Bronchial epithelial cell (primary cell): ENCODE measurements at regions not wholly inside any gene's neighbourhood (a gene's known extent, or its start where the extent isn't known, plus 50 kb on each side); places are given as distances from the start of the nearest gene placed in this dataset.

ENCODE experiments used
- DNase-seq: peaks from one replicate; pipeline ENCODE4 v3.0.0-alpha.2; 2010; ENCODE audit warnings: low read depth
- FAIRE-seq: peaks from 2 replicates; lab custom pipeline; 2011; peaks lifted over from hg19 to GRCh38; lab: Jason Lieb, UNC
- H3K27me3 ChIP-seq: 2 replicates; pipeline ENCODE4 v1.5.1; 2011; ENCODE audit warnings: low read length; ENCODE audit not compliant: control insufficient read depth, insufficient read depth
- H3K36me3 ChIP-seq: 2 replicates; pipeline ENCODE4 v1.5.1; 2011; ENCODE audit warnings: low read length; ENCODE audit not compliant: control insufficient read depth, insufficient read depth
- H3K4me3 ChIP-seq: 2 replicates; pipeline ENCODE4 v1.5.1; 2011; ENCODE audit warnings: mild to moderate bottlenecking, low read depth, low read length, control low read depth
- TF ChIP-seq, protein P1 (sequence below): IDR thresholded peaks from 2 replicates; pipeline ENCODE4 v1.5.1; 2011; ENCODE audit warnings: mild to moderate bottlenecking, moderate library complexity, low read length, control low read depth, inconsistent platforms; ENCODE audit not compliant: insufficient read depth, severe bottlenecking

- Histone ChIP-seq H3K36me3 (no peaks in the 10 kb centered on the region), H3K4me3 (no peak overlapping the region), H3K27me3 (no peaks in the 10 kb centered on the region)
- TF ChIP-seq, protein P1, sequence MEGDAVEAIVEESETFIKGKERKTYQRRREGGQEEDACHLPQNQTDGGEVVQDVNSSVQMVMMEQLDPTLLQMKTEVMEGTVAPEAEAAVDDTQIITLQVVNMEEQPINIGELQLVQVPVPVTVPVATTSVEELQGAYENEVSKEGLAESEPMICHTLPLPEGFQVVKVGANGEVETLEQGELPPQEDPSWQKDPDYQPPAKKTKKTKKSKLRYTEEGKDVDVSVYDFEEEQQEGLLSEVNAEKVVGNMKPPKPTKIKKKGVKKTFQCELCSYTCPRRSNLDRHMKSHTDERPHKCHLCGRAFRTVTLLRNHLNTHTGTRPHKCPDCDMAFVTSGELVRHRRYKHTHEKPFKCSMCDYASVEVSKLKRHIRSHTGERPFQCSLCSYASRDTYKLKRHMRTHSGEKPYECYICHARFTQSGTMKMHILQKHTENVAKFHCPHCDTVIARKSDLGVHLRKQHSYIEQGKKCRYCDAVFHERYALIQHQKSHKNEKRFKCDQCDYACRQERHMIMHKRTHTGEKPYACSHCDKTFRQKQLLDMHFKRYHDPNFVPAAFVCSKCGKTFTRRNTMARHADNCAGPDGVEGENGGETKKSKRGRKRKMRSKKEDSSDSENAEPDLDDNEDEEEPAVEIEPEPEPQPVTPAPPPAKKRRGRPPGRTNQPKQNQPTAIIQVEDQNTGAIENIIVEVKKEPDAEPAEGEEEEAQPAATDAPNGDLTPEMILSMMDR = no peak
- DNase-seq = peak; percentile 98
- no peak for FAIRE-seq
These were observed 99.5 kb upstream of the CTSO start for GRCh38 chr4:156053174-156053573.

DNA sequence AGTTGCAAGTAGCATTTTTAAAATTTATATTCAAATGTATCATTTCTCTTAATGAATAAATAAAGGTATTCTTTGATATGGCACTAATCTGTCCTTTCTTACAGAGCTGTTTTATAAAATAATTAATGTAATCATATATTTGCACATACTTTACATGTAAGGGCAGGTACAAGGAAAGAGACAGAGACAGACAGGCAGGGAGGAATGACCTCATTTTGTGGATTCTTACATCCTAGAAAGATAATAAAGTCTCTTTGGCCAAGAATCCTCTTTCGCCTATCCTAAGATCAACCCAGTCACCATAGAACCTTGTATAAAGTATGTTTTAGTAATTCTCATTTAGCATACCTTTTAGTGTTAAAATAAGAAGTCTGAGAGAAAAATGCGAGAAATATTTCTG, 98.5 kb upstream of the CTSO start:
- TF ChIP-seq, protein P1 = no peak
- Histone ChIP-seq H3K4me3 (no peak overlapping the region), H3K27me3 (no peaks in the 10 kb centered on the region), H3K36me3 (no peaks in the 10 kb centered on the region)
- peak; percentile 89 for DNase-seq
- no peak for FAIRE-seq

DNA sequence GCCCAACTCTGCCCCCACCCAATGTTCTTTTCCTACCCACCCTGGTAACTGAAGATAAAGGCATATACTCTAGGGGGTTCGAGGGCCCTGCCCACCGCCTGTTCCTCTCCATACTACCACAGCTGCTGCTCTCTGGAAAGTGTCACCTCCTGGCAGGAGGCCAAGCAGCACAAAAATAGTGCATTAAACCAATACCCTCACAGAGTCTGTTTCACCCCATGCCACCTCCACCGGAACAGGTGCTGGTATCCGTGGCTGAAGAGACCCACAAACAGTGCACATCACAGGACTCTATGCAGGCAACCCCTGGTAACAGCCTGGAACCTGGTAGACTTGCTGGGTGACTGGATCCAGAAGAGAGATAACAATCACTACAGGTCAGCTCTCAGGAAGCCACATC, 85.1 kb upstream of the CTSO start:
- FAIRE-seq = no peak
- TF ChIP-seq, protein P1 = no peak

DNA sequence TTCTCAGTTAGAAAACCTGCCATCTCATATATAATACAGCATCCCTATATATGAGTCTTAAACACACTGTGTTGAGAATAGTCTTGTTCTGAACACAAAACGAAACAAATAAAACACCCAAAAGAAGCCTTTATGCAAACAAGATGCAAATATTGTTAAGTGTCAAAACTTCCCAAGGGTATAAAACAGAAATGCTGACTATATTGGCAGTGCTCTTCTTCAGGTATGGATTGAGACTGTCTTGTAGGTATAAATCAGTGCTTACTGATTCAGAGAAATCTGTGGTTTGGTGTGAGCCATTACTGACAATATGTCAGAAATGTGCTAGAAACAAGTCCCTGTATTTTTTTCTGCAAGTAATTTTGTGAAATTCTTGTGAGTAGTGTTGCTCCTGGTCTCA, 82.8 kb upstream of the CTSO start:
- Histone ChIP-seq H3K4me3 (no peak overlapping the region), H3K36me3 (no peaks in the 10 kb centered on the region), H3K27me3 (no peaks in the 10 kb centered on the region)
- DNase-seq = no peak
- TF ChIP-seq, protein P1 = no peak
- FAIRE-seq = no peak

More for the DNA sequence above, 85.1 kb upstream of the CTSO start:
- no peaks in the 10 kb centered on the region for H3K36me3 ChIP-seq
- DNase-seq = no peak
- no peak overlapping the region for H3K4me3 ChIP-seq
- H3K27me3 ChIP-seq = no peaks in the 10 kb centered on the region

- TF ChIP-seq, protein P1 = no peak
- DNase-seq (no peak), FAIRE-seq (no peak)
- Histone ChIP-seq H3K27me3 (no peaks in the 10 kb centered on the region), H3K36me3 (no peaks in the 10 kb centered on the region), H3K4me3 (no peak overlapping the region)
These were observed 76.0 kb upstream of the CTSO start for GRCh38 chr4:156029691-156030090.

DNA sequence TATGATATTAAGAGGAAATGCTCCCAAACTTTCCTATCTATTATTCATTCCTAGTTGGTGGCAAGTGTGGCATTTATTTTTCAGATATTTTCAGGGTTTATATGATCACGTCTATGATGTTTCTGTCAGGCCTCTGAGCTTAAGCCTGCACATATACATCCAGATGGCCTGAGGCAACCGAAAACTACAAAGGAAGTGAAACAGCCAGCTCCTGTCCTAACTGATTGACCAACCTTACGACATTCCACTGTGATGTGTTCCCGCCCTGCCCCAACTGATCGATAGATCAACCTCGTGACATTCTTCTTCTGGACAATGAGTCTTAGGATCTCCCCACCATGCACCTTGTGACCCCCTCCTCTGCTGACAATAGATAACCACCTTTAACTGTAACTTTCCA, 67.6 kb upstream of the CTSO start:
- Histone ChIP-seq H3K36me3 (no peaks in the 10 kb centered on the region), H3K4me3 (no peak overlapping the region), H3K27me3 (no peaks in the 10 kb centered on the region)
- FAIRE-seq (no peak), DNase-seq (no peak)
- TF ChIP-seq, protein P1 = no peak
